ENCODE measurements at regions not wholly inside any gene's neighbourhood (a gene's known extent, or its start where the extent isn't known, plus 50 kb on each side); places are given as distances from the start of the nearest gene placed in this dataset.

- no peak overlapping the region for H3K27ac ChIP-seq
- intact Hi-C loops (cut with DNase I) = no loop called here
- no peaks in the 10 kb centered on the region for H3K4me1 ChIP-seq (replicated peaks in 1 of 2)
- H3K36me3 ChIP-seq (replicated peaks in 1 of 2) = no peaks in the 10 kb centered on the region
- H3K4me3 ChIP-seq = no peak overlapping the region
- peaks cover 3% of the 10 kb centered on the region for H3K27me3 ChIP-seq
- TF ChIP-seq, protein P1, sequence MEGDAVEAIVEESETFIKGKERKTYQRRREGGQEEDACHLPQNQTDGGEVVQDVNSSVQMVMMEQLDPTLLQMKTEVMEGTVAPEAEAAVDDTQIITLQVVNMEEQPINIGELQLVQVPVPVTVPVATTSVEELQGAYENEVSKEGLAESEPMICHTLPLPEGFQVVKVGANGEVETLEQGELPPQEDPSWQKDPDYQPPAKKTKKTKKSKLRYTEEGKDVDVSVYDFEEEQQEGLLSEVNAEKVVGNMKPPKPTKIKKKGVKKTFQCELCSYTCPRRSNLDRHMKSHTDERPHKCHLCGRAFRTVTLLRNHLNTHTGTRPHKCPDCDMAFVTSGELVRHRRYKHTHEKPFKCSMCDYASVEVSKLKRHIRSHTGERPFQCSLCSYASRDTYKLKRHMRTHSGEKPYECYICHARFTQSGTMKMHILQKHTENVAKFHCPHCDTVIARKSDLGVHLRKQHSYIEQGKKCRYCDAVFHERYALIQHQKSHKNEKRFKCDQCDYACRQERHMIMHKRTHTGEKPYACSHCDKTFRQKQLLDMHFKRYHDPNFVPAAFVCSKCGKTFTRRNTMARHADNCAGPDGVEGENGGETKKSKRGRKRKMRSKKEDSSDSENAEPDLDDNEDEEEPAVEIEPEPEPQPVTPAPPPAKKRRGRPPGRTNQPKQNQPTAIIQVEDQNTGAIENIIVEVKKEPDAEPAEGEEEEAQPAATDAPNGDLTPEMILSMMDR (IDR thresholded peaks at IDR 0.05) = no peak
- TF ChIP-seq POLR2A (IDR thresholded peaks at IDR 0.05) = no peak
- H3K9me3 ChIP-seq (replicated peaks in 1 of 3) = peaks cover 0 to 4% (median 0%) of the 10 kb centered on the region in 3 donors
- WGBS, 4 donors = 46 to 53% (median 49%) methylated on average over 2 of the region's 2 CpGs
- no peak for DNase-seq
Observed at GRCh38 chr14:58861586-58861985, 223.8 kb downstream of the DACT1 start.

DNA sequence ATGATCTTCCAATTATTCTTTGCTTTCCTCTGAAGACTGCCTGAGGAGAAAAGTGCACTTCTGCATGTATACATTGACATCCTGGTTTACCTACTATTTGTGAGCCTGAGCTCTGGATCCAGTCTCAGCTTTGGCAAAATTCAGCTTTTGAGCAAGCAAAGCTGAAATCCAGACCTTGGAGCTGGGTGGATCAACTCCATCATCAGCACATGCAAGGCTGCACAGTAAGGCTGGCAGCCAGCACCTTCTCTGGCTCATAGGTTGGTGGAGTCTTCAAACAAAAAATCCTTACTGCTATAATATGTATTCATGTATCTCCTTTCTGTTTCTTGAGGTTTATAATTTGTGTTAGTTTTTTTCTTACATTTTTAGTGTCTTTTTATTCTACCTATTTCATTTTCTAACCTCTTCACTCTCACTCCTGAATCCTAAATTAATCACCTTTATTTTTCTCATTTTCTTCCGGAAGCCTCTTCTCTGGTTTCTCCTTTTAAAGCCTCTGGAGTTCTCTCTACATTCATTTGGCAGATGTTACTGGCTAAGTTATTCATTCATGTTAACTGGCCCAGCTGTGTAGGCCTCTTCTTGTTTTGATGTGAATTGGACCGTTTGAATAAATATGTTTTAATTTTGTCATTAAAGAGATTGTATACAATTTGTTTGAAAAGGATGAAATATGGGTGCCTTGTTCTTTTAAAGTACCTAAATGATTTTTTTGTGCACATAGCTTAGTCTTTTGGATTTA is 224.8 kb downstream of the DACT1 start:
- TF ChIP-seq POLR2A (IDR thresholded peaks at IDR 0.05) = no peak
- TF ChIP-seq, protein P1 (IDR thresholded peaks at IDR 0.05) = no peak
- 51 to 85% (median 80%) methylated on average over 2 of the region's 2 CpGs for WGBS, 4 donors

DNA sequence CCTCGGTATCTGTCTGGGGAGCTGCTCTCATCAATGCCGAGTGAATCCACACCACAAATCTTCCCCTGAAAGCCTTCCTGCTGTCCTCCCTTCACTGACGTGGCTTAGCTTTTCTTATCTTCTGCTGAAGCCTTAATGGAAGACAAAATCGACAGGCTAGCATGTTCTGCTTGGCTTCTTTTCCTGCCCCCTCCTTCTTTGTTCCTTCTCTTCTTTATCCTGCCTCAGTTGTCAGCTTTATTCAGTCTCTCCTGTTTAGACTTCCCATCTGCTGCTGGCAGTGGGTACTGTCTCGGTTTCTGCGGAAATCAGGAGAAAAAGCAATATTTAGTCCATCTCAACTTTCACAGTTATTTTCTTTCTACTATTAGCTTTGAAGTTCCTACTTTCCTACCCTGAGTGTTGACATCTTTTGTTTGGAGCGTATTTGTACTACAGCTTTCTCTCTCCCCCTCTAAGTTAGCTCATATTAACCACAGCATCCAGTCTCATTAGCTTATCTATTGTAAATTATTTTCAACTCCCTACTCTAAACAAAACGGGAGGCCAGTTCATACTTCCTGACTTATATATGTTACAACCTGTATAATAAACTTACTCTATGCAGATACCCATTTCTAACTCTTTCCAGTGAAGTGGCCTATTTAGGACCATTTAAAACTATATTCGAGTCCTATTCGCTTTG is 226.0 kb downstream of the DACT1 start:
- TF ChIP-seq, protein P1 (IDR thresholded peaks at IDR 0.05) = no peak
- no peak for TF ChIP-seq POLR2A (IDR thresholded peaks at IDR 0.05)
- 66 to 72% (median 70%) methylated on average over 10 of the region's 10 CpGs for WGBS, 4 donors
- no peak overlapping the region for H3K4me3 ChIP-seq
- intact Hi-C loops (cut with DNase I) = no loop called here
- DNase-seq = no peak
- H3K27me3 ChIP-seq = peaks cover 8% of the 10 kb centered on the region
- no peaks in the 10 kb centered on the region for H3K4me1 ChIP-seq (replicated peaks in 1 of 2)
- no peaks in the 10 kb centered on the region for H3K36me3 ChIP-seq (replicated peaks in 1 of 2)
- no peak overlapping the region for H3K27ac ChIP-seq
- H3K9me3 ChIP-seq (replicated peaks in 1 of 3) = peaks cover 0 to 4% (median 0%) of the 10 kb centered on the region in 3 donors

More for the DNA sequence above, 224.8 kb downstream of the DACT1 start:
- Histone ChIP-seq H3K4me1 (replicated peaks in 1 of 2) (no peaks in the 10 kb centered on the region), H3K4me3 (no peak overlapping the region), H3K36me3 (replicated peaks in 1 of 2) (no peaks in the 10 kb centered on the region), H3K9me3 (replicated peaks in 1 of 3) (peaks cover 0 to 4% (median 0%) of the 10 kb centered on the region in 3 donors), H3K27me3 (peaks cover 8% of the 10 kb centered on the region), H3K27ac (no peak overlapping the region)
- no peak for DNase-seq
- intact Hi-C loops (cut with DNase I) = no loop called here

DNA sequence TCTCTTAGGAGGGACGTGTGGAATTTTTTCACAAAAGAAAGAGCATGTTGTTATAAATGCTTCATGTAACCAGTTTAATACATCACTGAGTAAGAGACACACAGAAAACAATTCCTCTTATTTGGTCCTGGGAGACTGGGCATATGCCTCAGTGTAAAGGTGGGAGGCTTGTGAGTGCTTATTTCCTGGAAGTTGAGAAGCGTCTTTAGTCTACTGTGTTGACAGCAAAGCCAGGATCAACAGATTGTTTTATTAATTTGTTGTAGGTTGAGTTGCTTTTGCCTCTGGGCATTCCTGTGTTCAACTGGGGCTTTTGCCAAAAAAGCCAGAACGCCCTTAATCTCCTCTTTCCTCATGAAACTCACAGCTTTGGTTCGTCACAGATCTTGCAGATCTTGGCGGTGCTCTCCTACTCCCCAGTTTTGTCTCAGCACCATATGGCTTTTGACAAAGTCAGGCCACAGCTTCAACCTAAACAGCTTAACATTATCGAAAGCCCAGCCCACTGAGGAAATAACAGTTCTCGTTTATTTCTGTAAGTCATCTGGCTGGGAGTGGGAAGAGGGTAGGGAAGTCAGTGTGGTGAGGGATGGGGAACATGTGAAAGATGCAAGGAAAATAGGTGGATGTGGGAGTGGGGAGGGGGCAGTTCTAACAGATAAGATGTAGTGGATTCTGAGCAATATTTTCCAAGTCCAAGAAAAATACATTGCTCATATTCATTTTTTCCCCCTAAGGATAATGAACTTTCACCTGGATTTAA is 227.2 kb downstream of the DACT1 start:
- WGBS, 4 donors = 54 to 68% (median 63%) methylated on average over 6 to 7 of the region's 7 CpGs

More for the DNA sequence above, 227.2 kb downstream of the DACT1 start:
- no peak for DNase-seq
- peak overlapping the region in 2 of 5 donors; percentile 34 to 51 for H3K27ac ChIP-seq
- no peak for TF ChIP-seq POLR2A (IDR thresholded peaks at IDR 0.05)
- no peaks in the 10 kb centered on the region for H3K36me3 ChIP-seq (replicated peaks in 1 of 2)
- H3K27me3 ChIP-seq = peaks cover 8% of the 10 kb centered on the region
- no peaks in the 10 kb centered on the region for H3K9me3 ChIP-seq (replicated peaks in 1 of 3)
- intact Hi-C loops (cut with DNase I) = no loop called here
- no peak overlapping the region for H3K4me3 ChIP-seq
- no peaks in the 10 kb centered on the region for H3K4me1 ChIP-seq (replicated peaks in 1 of 2)

Data from adrenal gland (tissue), 9 donors.